Lower leg skin (tissue), 4 donors: ENCODE measurements at regions not wholly inside any gene's neighbourhood (a gene's known extent, or its start where the extent isn't known, plus 50 kb on each side); places are given as distances from the start of the nearest gene placed in this dataset.

Source experiments
- DNase-seq, 2 donors: peaks; one replicate each; pipeline ENCODE4 v3.0.0-alpha.2; 2019; ENCODE audit warnings: low spot score in 2 of 2
- H3K4me3 ChIP-seq: fragments of 200-600 bp; sonication (generic); 2 replicates; pipeline ENCODE4 v1.5.1; 2017; ENCODE audit warnings: mild to moderate bottlenecking, low read depth; ENCODE audit not compliant: poor library complexity, severe bottlenecking
- POLR2A ChIP-seq, 2 donors: fragments of 450-650 bp; IDR thresholded peaks; one replicate each; pipeline ENCODE4 v1.6.1; 2016 to 2017; ENCODE audit warnings: antibody characterized with exemption in 2 of 2, mild to moderate bottlenecking in 1 of 2, moderate library complexity in 1 of 2
- WGBS, 2 donors: methylation state at CpG; one replicate each; pipeline ENCODE4 v1.1.5; 2018; 5-methylcytosine and 5-hydroxymethylcytosine counted together
- intact Hi-C: fragments of 100-400 bp; cut with DNase I; formaldehyde crosslinking; loops from one replicate; pipeline ENCODE4 v1.15.0; 2023; ENCODE audit warnings: low total_unique reads
- TF ChIP-seq, protein P1 (sequence below), 3 donors: fragments of 450-650 bp; IDR thresholded peaks; one replicate each; pipeline ENCODE4 v1.5.1; 2016; ENCODE audit warnings: antibody characterized with exemption in 3 of 3, mild to moderate bottlenecking in 3 of 3, moderate library complexity in 2 of 3

- WGBS, 2 donors, result 89 to 90% methylated on average over 5 of the region's 5 CpGs
- intact Hi-C loops, result no loop called here
- TF ChIP-seq, protein P1, sequence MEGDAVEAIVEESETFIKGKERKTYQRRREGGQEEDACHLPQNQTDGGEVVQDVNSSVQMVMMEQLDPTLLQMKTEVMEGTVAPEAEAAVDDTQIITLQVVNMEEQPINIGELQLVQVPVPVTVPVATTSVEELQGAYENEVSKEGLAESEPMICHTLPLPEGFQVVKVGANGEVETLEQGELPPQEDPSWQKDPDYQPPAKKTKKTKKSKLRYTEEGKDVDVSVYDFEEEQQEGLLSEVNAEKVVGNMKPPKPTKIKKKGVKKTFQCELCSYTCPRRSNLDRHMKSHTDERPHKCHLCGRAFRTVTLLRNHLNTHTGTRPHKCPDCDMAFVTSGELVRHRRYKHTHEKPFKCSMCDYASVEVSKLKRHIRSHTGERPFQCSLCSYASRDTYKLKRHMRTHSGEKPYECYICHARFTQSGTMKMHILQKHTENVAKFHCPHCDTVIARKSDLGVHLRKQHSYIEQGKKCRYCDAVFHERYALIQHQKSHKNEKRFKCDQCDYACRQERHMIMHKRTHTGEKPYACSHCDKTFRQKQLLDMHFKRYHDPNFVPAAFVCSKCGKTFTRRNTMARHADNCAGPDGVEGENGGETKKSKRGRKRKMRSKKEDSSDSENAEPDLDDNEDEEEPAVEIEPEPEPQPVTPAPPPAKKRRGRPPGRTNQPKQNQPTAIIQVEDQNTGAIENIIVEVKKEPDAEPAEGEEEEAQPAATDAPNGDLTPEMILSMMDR (IDR thresholded peaks at IDR 0.05), result no peak
- no peak for TF ChIP-seq POLR2A (IDR thresholded peaks at IDR 0.05)
Measured at GRCh38 chr7:68734431-68734830, 863.8 kb upstream of the AUTS2 start.

DNA sequence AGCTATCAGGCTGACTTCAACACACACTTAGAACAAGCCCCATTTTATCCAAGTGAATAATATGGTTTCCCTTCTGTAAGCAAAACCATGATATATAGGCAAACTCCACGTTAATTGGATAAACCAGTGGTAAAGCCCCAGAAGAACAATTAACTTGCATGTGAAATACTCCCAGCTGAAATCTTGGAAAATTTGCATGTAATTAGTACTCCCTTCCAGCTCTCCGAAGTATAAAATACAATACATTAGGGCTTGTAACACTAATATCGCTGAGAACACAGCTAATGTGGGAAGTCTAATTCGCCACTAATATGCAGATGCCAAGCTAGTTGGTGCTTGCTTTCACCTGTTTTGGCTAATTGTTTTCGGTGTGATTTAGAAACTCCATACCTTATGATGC, 859.0 kb upstream of the AUTS2 start:
- no peak overlapping the region for H3K4me3 ChIP-seq
- intact Hi-C loops, result no loop called here
- no peak for DNase-seq
- TF ChIP-seq, protein P1 (IDR thresholded peaks at IDR 0.05), result no peak
- TF ChIP-seq POLR2A (IDR thresholded peaks at IDR 0.05), result no peak
- 59 to 75% methylated on average over 5 of the region's 5 CpGs for WGBS, 2 donors

More at GRCh38 chr7:68734431-68734830, 863.8 kb upstream of the AUTS2 start:
- DNase-seq, result no peak
- H3K4me3 ChIP-seq, result no peak overlapping the region

- H3K4me3 ChIP-seq, result no peak overlapping the region
- intact Hi-C loops, result no loop called here
- DNase-seq, result no peak
- no peak for TF ChIP-seq POLR2A (IDR thresholded peaks at IDR 0.05)
- TF ChIP-seq, protein P1 (IDR thresholded peaks at IDR 0.05), result no peak
- 62 to 64% methylated on average over 5 of the region's 5 CpGs for WGBS, 2 donors
Measured at GRCh38 chr7:68744036-68744435, 854.2 kb upstream of the AUTS2 start.

DNA sequence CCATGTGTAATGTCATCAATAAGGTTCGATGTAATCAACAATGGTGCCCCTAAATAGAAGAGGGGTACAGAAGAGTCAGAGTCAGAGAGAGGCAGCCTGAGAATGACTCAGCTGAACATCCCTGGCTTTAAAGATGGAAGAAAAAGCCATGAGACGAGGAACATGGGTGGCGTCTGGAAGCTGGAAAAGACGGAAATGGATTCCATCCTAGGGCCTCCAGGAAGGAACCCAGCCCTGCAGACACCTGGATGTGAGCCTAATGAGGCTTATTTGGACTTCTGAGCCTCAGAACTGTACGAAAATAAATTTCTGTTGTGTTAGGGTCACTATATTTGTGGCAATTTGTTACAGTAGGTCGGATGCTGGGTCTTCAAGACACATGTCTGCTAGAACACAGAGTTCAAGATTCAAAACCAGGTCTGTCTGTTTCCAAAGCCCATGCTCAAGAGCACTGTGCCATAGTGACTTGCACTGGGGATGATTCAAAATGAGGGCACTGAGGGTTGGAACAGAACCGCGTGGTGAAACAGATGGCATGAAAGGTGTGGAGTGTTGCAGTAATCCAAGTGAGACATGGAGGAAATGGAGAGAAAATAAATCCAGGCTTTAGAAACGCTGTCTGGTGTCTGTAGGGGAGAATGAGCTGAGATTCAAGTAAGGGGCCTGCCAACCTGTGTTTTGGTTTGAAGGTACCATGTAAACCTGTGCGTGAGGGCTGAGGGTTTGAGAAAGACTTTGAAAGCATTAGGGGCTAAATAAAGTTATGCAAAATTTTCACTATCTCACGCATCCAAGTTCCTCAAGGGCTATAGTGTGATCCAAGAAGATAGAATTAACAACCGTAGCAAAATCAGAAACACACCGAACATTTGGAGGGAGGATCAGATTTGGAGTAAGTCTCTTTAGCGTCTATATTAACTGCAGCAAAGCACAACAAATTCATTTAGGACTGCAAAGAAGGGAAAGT, 849.1 kb upstream of the AUTS2 start:
- 71 to 75% methylated on average over 14 of the region's 14 CpGs for WGBS, 2 donors
- H3K4me3 ChIP-seq, result no peak overlapping the region
- no peak for DNase-seq
- intact Hi-C loops, result no loop called here
- no peak for TF ChIP-seq POLR2A (IDR thresholded peaks at IDR 0.05)
- TF ChIP-seq, protein P1 (IDR thresholded peaks at IDR 0.05), result no peak

- H3K4me3 ChIP-seq, result no peak overlapping the region
- no peak for DNase-seq
- intact Hi-C loops, result no loop called here
- 57 to 67% methylated on average over 5 of the region's 5 CpGs for WGBS, 2 donors
- no peak for TF ChIP-seq POLR2A (IDR thresholded peaks at IDR 0.05)
Measured at GRCh38 chr7:68752485-68753178, 845.6 kb upstream of the AUTS2 start.

GRCh38 chr7:68754414-68754813, 843.9 kb upstream of the AUTS2 start:
- no peak for DNase-seq
- H3K4me3 ChIP-seq, result no peak overlapping the region
- intact Hi-C loops, result no loop called here
- TF ChIP-seq POLR2A (IDR thresholded peaks at IDR 0.05), result no peak
- TF ChIP-seq, protein P1 (IDR thresholded peaks at IDR 0.05), result no peak
- WGBS, 2 donors, result 97 to 100% methylated on average over 2 of the region's 2 CpGs
